ENCODE measurements at regions not wholly inside any gene's neighbourhood (a gene's known extent, or its start where the extent isn't known, plus 50 kb on each side); places are given as distances from the start of the nearest gene placed in this dataset.
"Not testable (repeated sequence)": the region's sequence is repeated elsewhere in the genome, so short reads cannot be mapped to it uniquely, and the experiment has no call there.

- WGBS (ENCODE audit: insufficient coverage, low coverage, low lambda C conversion rate, missing lambda C conversion rate): 84% methylated on average over 3 of the region's 3 CpGs
Measured at GRCh38 chr16:10282367-10282766, 100.1 kb upstream of the GRIN2A start.

GRCh38 chr16:10283246-10283645 lies 101.0 kb upstream of the GRIN2A start:
- WGBS (ENCODE audit: insufficient coverage, low coverage, low lambda C conversion rate, missing lambda C conversion rate): 76% methylated on average over 8 of the region's 8 CpGs
- DNase-seq: not testable (repeated sequence)

More at GRCh38 chr16:10282367-10282766, 100.1 kb upstream of the GRIN2A start:
- no peaks in the 10 kb centered on the region for H3K9me3 ChIP-seq
- TF ChIP-seq POLR2A (IDR thresholded peaks at IDR 0.05) (no peak), CTCF (IDR thresholded peaks at IDR 0.05) (no peak)
- H3K4me3 ChIP-seq: no peak overlapping the region
- no peak overlapping the region for H3K27ac ChIP-seq
- intact Hi-C loops (cut with DNase I): no loop called here
- H3K27me3 ChIP-seq: no peaks in the 10 kb centered on the region
- no peaks in the 10 kb centered on the region for H3K36me3 ChIP-seq
- DNase-seq (no peak), ATAC-seq (no peak)
- no peaks in the 10 kb centered on the region for H3K4me1 ChIP-seq

GRCh38 chr16:10290467-10291105 lies 95.3 kb upstream of the ATF7IP2 start:
- ATAC-seq; H3K27me3 ChIP-seq; intact Hi-C loops (cut with DNase I); H3K27ac ChIP-seq; H3K4me1 ChIP-seq; H3K4me3 ChIP-seq; H3K9me3 ChIP-seq; H3K36me3 ChIP-seq; DNase-seq: not testable (repeated sequence)
- WGBS (ENCODE audit: insufficient coverage, low coverage, low lambda C conversion rate, missing lambda C conversion rate): 10% methylated on average over 1 of the region's 2 CpGs

More at GRCh38 chr16:10283246-10283645, 101.0 kb upstream of the GRIN2A start:
- H3K27ac ChIP-seq; ATAC-seq; H3K9me3 ChIP-seq; H3K4me1 ChIP-seq; H3K36me3 ChIP-seq; intact Hi-C loops (cut with DNase I); H3K4me3 ChIP-seq; H3K27me3 ChIP-seq: not testable (repeated sequence)

- H3K27ac ChIP-seq; H3K4me1 ChIP-seq; H3K4me3 ChIP-seq; DNase-seq; H3K36me3 ChIP-seq; intact Hi-C loops (cut with DNase I); H3K27me3 ChIP-seq; ATAC-seq; H3K9me3 ChIP-seq: not testable (repeated sequence)
- 72% methylated on average over 6 of the region's 9 CpGs for WGBS (ENCODE audit: insufficient coverage, low coverage, low lambda C conversion rate, missing lambda C conversion rate)
Measured at GRCh38 chr16:10292197-10292596, 93.7 kb upstream of the ATF7IP2 start.

GRCh38 chr16:10292976-10293375 lies 92.9 kb upstream of the ATF7IP2 start:
- H3K9me3 ChIP-seq; ATAC-seq; H3K27ac ChIP-seq; DNase-seq; H3K4me3 ChIP-seq; intact Hi-C loops (cut with DNase I); H3K27me3 ChIP-seq; H3K4me1 ChIP-seq; H3K36me3 ChIP-seq: not testable (repeated sequence)
- 91% methylated on average over 5 of the region's 5 CpGs for WGBS (ENCODE audit: insufficient coverage, low coverage, low lambda C conversion rate, missing lambda C conversion rate)

GRCh38 chr16:10294153-10294552 lies 91.7 kb upstream of the ATF7IP2 start:
- H3K27ac ChIP-seq; H3K27me3 ChIP-seq; H3K4me1 ChIP-seq; H3K9me3 ChIP-seq; ATAC-seq; intact Hi-C loops (cut with DNase I); H3K36me3 ChIP-seq; DNase-seq; H3K4me3 ChIP-seq: not testable (repeated sequence)
- 58% methylated on average over 2 of the region's 3 CpGs for WGBS (ENCODE audit: insufficient coverage, low coverage, low lambda C conversion rate, missing lambda C conversion rate)

- TF ChIP-seq POLR2A (IDR thresholded peaks at IDR 0.05) (no peak), CTCF (IDR thresholded peaks at IDR 0.05) (no peak)
- intact Hi-C loops (cut with DNase I): no loop called here
Measured at GRCh38 chr16:10296956-10297340, 88.9 kb upstream of the ATF7IP2 start.

More at GRCh38 chr16:10296956-10297340, 88.9 kb upstream of the ATF7IP2 start:
- no peaks in the 10 kb centered on the region for H3K4me1 ChIP-seq
- no peaks in the 10 kb centered on the region for H3K27me3 ChIP-seq
- H3K36me3 ChIP-seq: no peaks in the 10 kb centered on the region
- no peak overlapping the region for H3K4me3 ChIP-seq
- no peak overlapping the region for H3K27ac ChIP-seq
- H3K9me3 ChIP-seq: no peaks in the 10 kb centered on the region
- 90% methylated on average over 7 of the region's 7 CpGs for WGBS (ENCODE audit: insufficient coverage, low coverage, low lambda C conversion rate, missing lambda C conversion rate)
- no peak for DNase-seq
- ATAC-seq: no peak
